Lower leg skin (tissue), 4 donors: ENCODE measurements at regions not wholly inside any gene's neighbourhood (a gene's known extent, or its start where the extent isn't known, plus 50 kb on each side); places are given as distances from the start of the nearest gene placed in this dataset.

Experiments
- DNase-seq, 2 donors: peaks; one replicate each; pipeline ENCODE4 v3.0.0-alpha.2; 2019; ENCODE audit warnings: low spot score in 2 of 2
- H3K4me3 ChIP-seq: fragments of 200-600 bp; sonication (generic); 2 replicates; pipeline ENCODE4 v1.5.1; 2017; ENCODE audit warnings: mild to moderate bottlenecking, low read depth; ENCODE audit not compliant: poor library complexity, severe bottlenecking
- CTCF ChIP-seq, 3 donors: fragments of 450-650 bp; IDR thresholded peaks; one replicate each; pipeline ENCODE4 v1.5.1; 2016; ENCODE audit warnings: antibody characterized with exemption in 3 of 3, mild to moderate bottlenecking in 3 of 3, moderate library complexity in 2 of 3
- POLR2A ChIP-seq, 2 donors: fragments of 450-650 bp; IDR thresholded peaks; one replicate each; pipeline ENCODE4 v1.6.1; 2016 to 2017; ENCODE audit warnings: antibody characterized with exemption in 2 of 2, mild to moderate bottlenecking in 1 of 2, moderate library complexity in 1 of 2
- WGBS, 2 donors: methylation state at CpG; one replicate each; pipeline ENCODE4 v1.1.5; 2018; 5-methylcytosine and 5-hydroxymethylcytosine counted together
- intact Hi-C: fragments of 100-400 bp; cut with DNase I; formaldehyde crosslinking; loops from one replicate; pipeline ENCODE4 v1.15.0; 2023; ENCODE audit warnings: low total_unique reads

- WGBS, 2 donors: 84% methylated on average over 4 of the region's 4 CpGs
- H3K4me3 ChIP-seq: no peak overlapping the region
- TF ChIP-seq POLR2A (IDR thresholded peaks at IDR 0.05): no peak
- no peak for TF ChIP-seq CTCF (IDR thresholded peaks at IDR 0.05)
- intact Hi-C loops: no loop called here
- no peak for DNase-seq
Observed at GRCh38 chr2:83615511-83615910, 843.6 kb downstream of the SUCLG1 start.

DNA sequence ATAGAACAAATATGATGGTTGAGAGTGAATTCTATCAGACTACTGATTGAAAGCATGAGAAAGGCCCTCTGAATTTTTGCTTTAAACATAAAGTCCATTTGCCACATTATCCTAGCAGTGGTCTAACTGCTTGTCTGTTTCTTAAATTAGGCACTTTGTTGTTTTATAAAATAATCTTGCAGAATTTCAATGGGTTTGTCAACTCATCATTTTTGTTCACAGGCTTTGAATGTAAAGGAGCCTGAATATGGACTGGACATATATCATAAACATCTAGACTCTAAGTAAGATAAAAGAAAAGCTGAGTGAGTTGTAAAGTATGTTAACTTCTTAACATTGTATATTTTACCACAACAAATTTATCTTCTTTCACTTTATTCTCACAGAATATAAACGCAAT, 845.9 kb downstream of the SUCLG1 start:
- H3K4me3 ChIP-seq: no peak overlapping the region
- DNase-seq: no peak
- no peak for TF ChIP-seq CTCF (IDR thresholded peaks at IDR 0.05)
- TF ChIP-seq POLR2A (IDR thresholded peaks at IDR 0.05): no peak
- WGBS, 2 donors: 78 to 89% methylated on average over 1 of the region's 1 CpG
- intact Hi-C loops: no loop called here

DNA sequence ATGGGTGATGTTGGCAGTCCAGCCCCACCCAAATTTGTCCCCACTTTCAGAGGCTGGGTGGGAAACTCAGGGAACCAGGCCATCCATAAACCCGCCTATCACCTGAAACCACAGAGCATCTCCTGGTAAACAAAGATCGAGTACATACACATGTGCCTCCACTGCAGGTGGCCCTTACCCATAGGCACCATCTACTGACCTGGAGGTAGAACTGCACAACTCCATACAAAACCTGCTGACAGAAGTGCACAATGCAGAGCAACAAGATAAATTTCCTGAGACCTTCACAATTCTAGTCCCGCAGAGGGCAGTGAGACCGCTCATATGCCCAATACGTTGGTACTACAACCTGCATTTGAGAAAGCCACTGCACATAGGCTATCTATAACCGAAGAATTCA, 856.3 kb downstream of the SUCLG1 start:
- no peak for DNase-seq
- TF ChIP-seq CTCF (IDR thresholded peaks at IDR 0.05): no peak
- TF ChIP-seq POLR2A (IDR thresholded peaks at IDR 0.05): no peak
- H3K4me3 ChIP-seq: no peak overlapping the region
- 92 to 96% methylated on average over 6 of the region's 6 CpGs for WGBS, 2 donors
- intact Hi-C loops: no loop called here

- 43 to 52% methylated on average over 1 of the region's 1 CpG for WGBS, 2 donors
- TF ChIP-seq CTCF (IDR thresholded peaks at IDR 0.05) (no peak), POLR2A (IDR thresholded peaks at IDR 0.05) (no peak)
- DNase-seq: no peak
- intact Hi-C loops: no loop called here
- H3K4me3 ChIP-seq: no peak overlapping the region
Observed at GRCh38 chr2:83596592-83597282, 862.3 kb downstream of the SUCLG1 start.

- no peak overlapping the region for H3K4me3 ChIP-seq
- no peak for DNase-seq
- intact Hi-C loops: no loop called here
- TF ChIP-seq POLR2A (IDR thresholded peaks at IDR 0.05): no peak
- TF ChIP-seq CTCF (IDR thresholded peaks at IDR 0.05): no peak
- 31 to 35% methylated on average over 3 of the region's 3 CpGs for WGBS, 2 donors
Observed at GRCh38 chr2:83595926-83596325, 863.2 kb downstream of the SUCLG1 start.

GRCh38 chr2:83595121-83595690, 863.9 kb downstream of the SUCLG1 start:
- intact Hi-C loops: no loop called here
- WGBS, 2 donors: 46 to 48% methylated on average over 2 of the region's 2 CpGs
- no peak overlapping the region for H3K4me3 ChIP-seq
- no peak for DNase-seq
- TF ChIP-seq CTCF (IDR thresholded peaks at IDR 0.05) (no peak), POLR2A (IDR thresholded peaks at IDR 0.05) (no peak)
